ENCODE measurements at regions not wholly inside any gene's neighbourhood (a gene's known extent, or its start where the extent isn't known, plus 50 kb on each side); places are given as distances from the start of the nearest gene placed in this dataset.

DNA sequence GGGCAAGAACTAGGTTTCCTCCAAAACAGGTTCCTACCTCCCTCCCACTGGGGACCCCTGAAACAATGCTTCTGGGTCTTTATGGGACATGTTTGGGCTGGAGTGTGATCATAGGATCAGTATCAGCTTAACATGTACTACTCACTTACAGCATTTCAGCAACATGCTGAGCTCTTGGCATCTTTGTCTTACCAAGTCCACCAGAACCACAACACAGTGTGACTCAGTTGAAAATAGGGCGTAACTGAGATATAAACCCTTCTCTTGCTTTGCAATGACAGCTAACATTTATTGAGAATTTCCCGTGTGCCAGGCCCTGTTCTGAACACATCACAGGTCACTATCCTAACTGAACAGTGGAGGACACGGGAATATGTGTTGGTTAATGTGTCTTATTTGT is 218.5 kb upstream of the LNX1 start:
- DNase-seq, result no peak

DNA sequence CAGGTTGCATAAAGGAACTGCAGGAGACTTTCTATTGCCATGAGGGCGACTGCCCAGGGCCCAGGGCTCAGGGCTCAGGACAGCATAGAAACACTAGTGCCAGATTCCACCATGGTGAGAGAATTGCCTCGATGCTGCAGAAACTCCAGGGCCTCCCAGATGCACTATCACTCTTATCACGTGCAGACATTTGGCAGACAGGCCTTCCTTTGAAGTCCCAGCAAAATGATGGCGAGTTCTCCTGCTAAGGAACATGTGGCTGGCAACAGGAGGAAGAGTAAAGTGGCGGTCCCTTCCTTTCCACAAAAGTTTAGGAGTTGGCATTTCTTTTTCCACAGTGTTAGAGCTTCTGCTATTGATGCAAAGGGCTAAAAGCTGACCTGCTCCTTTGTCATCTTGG is 214.0 kb upstream of the LNX1 start:
- DNase-seq, result no peak

DNA sequence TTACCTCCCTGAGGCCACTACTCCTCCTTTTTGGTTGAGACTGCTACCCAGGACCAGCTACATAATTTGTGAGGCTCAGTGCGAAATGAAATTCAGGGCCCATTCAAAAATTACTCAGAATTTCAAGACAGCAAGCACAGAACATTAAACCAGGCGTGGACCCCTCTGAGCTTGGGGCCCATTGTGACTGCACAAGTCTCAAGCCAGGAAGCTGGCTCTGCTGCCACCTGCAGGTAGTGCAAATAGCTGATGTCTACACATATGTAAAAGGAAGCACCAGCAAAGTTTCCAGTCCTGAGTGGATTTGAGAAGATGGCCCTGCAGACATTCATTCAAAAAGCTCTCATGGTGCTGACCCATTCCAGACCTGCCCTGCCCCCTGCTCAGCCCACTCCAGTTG is 213.4 kb upstream of the LNX1 start:
- peak; percentile 4 for DNase-seq

GRCh38 chr4:53802500-53802899 is 211.2 kb upstream of the LNX1 start:
- no peak for DNase-seq

- DNase-seq, result no peak
Measured at GRCh38 chr4:53801373-53801772, 210.1 kb upstream of the LNX1 start.

- DNase-seq, result no peak
Measured at GRCh38 chr4:53800741-53801140, 209.5 kb upstream of the LNX1 start.

DNA sequence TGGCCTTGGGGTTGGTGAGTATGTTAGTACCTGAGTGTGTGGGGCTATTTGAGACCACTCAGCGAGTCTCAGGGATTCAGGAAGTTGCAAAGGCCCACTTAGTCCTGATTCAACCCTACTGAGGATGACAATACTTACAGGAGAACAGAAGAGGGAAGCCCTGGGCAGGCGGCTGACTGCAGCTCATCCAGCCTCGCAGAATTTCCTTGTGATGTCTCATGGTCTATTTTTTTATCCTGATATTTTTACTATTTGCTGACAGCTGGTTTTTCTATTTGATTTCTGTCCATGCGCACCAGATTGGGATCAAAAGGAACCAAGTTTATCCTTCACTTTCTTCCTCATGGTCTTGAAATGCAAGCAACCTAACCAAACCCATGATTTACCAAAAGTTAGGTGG is 201.8 kb upstream of the LNX1 start:
- no peak for DNase-seq

GRCh38 chr4:53790286-53790685 is 199.0 kb upstream of the LNX1 start:
- DNase-seq, result no peak

- DNase-seq, result no peak
Measured at GRCh38 chr4:53788621-53789020, 197.3 kb upstream of the LNX1 start.

GRCh38 chr4:53788011-53788410 is 196.7 kb upstream of the LNX1 start:
- DNase-seq, result no peak

DNA sequence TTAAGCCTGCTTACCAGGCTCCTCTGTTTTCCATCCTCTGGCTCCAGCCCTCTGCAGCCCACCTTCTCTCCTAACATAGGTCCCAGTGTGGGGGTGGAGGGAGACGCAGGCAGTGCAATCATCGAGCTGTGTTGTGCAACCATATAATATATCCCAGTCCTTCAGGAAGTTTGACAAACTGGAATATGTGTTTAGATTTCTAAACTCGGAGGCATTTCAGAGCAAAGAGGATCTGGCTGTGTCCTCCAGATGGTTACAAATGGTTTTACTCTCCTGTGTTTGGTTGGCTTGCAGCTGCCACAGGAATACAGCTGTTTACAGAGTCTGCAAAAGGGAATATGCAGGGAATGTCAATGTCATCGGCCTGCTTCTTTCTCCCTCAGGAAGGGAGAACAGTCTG is 195.3 kb upstream of the LNX1 start:
- DNase-seq, result no peak

GRCh38 chr4:53785996-53786395 is 194.7 kb upstream of the LNX1 start:
- no peak for DNase-seq

DNA sequence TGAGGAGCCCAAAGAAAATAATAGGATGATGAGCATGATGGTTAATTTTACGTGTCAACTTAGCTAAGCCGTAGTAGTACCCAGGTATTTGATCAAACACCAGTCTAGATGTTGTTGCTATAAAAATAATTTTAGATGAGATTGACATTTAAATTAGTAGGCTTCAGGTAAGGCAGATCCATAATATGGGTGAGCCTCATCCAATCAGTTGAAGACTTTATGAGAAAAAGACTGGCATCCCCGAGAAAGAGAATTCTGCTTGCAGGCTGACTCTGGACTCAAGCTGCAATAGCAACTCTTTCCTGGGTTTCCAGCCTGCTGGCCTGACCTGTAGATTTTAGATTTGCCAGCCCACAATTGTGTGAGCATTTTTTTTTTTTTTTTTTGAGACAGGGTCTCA is 192.8 kb upstream of the LNX1 start:
- no peak for DNase-seq

DNA sequence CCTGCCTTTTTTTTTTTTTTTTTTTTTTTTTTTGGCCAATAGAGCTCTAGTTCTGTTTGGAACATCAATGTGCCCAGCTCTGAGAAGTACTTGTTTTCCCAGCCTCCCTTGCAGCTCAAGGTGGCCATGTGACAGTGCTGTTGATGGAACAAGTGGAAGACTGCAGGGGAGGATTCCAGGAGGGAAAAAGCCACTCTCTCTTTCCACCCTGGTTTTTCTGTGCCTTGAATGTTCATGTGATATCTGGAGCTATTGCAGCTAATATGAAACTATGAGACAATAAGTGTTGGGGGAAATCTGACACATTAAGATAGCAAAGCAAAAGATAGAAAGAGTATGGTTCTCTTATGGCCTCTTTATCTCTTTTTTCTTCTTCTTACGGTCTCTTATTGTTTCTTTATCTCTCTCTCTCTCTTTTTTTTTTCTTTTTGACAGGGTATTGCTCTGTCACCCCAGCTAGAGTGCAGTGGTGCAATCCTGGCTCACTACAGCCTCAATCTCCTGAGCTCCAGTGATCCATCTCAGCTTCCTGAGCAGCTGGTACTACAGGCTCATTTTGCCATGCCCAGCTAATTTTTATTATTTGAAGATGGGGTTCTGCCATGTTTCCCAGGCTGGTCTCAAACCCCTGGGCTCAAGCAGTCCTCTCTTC is 192.0 kb upstream of the LNX1 start:
- no peak for DNase-seq

- no peak for DNase-seq
Measured at GRCh38 chr4:53782458-53782845, 191.2 kb upstream of the LNX1 start.

DNA sequence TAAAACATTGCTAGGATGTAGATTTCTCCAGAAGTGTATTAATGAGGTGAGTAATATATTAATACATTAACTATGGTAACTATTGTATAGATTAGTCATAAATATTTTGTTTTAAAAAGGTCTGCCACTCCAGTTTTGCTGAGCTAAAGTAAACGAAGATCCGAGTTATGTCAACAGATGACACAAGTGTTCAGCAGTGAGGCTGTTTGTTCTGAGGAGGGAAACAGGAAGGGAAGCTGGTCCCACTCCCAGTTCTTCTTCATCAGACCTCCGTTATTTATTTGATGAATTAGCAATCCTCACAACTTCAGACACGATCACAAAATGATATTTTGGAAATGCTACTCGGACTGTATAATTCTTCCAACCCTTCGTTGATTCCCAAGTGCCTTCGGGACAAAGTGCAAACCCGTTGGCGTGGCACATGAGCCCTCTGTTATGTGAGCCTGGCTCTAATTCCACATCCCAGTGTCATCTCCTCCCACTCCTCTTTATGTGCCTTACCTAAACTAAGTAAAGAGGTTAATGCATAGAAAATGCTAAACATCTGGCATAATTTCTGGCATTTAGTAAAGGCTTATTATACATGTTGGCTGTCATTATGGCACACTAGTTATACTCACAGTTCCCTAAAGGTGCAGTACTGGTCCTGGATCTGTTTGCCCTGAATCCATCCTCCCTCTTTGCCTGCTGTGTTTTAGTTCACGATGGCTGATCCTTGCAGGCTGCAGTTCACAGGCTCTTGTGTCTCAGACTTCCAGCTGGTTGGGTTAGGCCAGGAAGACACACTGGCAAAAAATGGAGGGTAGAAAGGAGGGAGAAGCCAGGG is 190.6 kb upstream of the LNX1 start:
- no peak for DNase-seq

DNA sequence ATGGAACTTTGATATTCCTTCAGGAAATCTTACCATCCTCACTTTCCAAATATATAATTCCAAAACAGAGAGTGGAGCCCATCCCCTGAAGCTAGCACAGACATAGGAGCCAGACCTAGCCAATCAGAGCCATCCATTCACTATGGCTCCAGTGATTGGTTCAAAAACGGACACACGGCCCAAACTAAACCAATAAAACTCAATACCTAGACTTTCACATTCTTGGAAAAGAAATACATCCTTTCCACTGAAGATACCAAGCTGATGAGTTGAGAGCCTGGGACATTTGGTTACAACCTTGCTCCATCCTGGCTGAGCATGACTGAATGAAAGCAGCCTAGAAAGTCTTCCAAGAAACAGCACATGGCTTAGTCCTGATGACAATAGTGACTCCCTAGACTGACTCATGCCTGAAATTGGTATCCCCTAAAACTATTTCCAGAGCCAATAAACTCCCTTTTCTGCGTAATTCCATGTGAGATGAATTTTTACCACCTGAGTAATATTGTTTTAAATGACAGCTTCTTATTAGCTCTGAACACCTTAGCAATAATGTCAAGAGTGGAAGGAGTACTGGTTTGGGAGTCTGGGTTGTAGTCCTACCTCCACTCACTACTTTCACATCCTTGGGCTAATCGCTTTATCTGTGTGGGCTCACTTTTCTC is 189.6 kb upstream of the LNX1 start:
- no peak for DNase-seq

DNA sequence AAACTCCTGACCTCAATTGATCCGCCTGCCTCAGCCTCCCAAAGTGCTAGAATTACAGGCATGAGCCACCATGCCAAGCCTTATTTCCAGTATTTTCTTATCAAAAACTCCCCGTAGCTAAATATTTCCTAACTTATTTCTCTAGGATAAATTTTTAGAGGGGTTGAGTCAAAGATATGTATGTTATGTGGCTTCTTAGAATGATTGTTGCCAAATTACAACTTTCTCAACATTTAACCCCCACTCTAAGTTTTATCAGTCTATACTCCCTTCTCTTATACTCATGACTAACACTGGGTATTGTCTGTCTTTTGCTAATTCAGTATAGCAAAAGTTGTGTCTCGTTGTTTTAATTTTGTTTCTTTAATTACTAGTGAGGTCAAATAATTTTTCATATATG is 187.7 kb upstream of the LNX1 start:
- no peak for DNase-seq

GRCh38 chr4:53778155-53778554 is 186.9 kb upstream of the LNX1 start:
- no peak for DNase-seq

DNA sequence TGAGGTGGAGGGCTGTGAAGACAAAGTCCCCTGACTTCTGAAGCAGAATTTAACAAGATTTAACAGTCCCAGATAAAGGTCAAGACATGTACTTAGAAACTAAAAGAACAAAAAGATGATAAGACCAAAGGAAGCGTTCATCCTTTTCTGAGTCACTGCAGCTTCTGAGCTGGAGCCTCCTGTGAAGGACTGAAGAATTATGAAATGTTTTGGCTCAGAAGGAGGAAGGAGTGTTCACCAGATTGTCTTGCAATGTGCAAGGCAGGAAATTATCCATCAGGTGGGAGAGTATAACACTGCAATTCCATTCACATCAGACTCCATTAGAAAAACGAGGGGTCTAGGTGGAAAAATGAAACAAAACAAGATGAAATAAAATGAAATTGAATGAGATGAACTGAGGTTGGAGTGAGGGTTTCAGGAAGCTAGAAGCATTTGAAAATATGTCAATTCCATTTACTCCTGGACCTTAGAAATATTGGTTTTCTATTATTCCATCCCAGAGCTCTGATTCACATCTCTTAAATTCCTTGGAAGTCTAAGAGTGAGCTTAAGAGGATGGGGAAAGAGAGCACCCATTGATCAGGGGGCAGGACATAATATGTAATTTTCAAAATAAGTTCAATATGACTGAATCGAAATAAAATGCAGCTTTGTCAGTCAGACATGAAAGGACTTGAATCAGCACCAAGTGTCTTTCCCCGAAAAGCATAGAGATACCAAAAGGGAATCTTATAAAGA is 186.1 kb upstream of the LNX1 start:
- DNase-seq, result no peak

GRCh38 chr4:53776141-53776540 is 184.9 kb upstream of the LNX1 start:
- DNase-seq, result no peak

DNA sequence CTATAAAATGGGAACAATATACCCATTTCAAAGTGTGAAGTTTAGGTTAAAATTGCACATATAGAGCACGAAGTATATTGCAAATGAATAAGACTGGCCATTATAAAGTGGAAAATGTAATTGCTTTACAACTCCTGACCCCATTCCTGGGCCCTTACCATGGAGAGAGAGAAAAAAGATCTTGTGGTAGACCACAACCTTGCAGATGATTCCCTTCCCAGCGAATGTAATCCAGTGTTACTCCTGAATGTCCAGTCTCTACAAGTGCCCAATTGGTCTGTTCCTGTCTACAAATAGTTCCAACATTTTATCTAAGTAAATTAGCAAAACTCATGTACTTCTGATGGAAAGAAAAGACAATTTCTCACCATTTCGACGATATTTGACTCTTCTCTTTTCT is 184.1 kb upstream of the LNX1 start:
- DNase-seq, result no peak

GRCh38 chr4:53771326-53771725 is 180.0 kb upstream of the LNX1 start:
- DNase-seq, result no peak

- no peak for DNase-seq
Measured at GRCh38 chr4:53767482-53767881, 176.2 kb upstream of the LNX1 start.
